Liver (tissue), 8 donors: ENCODE measurements at regions not wholly inside any gene's neighbourhood (a gene's known extent, or its start where the extent isn't known, plus 50 kb on each side); places are given as distances from the start of the nearest gene placed in this dataset.

ENCODE experiments used
- DNase-seq: peaks from one replicate; pipeline ENCODE4 v3.0.0-alpha.2; 2017; ENCODE audit warnings: low spot score
- H3K27ac ChIP-seq, 2 donors: one replicate each; pipeline ENCODE4 v1.7.0; 2013; ENCODE audit warnings: inconsistent platforms in 2 of 2, low read length in 2 of 2, control low read depth in 1 of 2, low read depth in 1 of 2, mild to moderate bottlenecking in 1 of 2
- H3K27me3 ChIP-seq, 4 donors: one replicate each; pipeline versions ENCODE4 v1.6.1 to v1.7.0; 2013; ENCODE audit warnings: low read length in 3 of 4, inconsistent platforms in 1 of 4, mild to moderate bottlenecking in 1 of 4, moderate library complexity in 1 of 4; ENCODE audit not compliant: control insufficient read depth in 4 of 4, insufficient read depth in 4 of 4
- H3K36me3 ChIP-seq, 4 donors: one replicate each; pipeline versions ENCODE4 v1.6.1 to v1.7.0; 2013; ENCODE audit warnings: low read length in 3 of 4, mild to moderate bottlenecking in 3 of 4, low read depth in 1 of 4, moderate library complexity in 1 of 4; ENCODE audit not compliant: control insufficient read depth in 4 of 4, insufficient read depth in 3 of 4
- H3K4me1 ChIP-seq, 4 donors: one replicate each; pipeline versions ENCODE4 v1.6.1 to v1.7.0; 2013; ENCODE audit warnings: low read length in 3 of 4, mild to moderate bottlenecking in 3 of 4, moderate library complexity in 1 of 4; ENCODE audit not compliant: control insufficient read depth in 4 of 4, insufficient read depth in 4 of 4
- H3K4me3 ChIP-seq, 3 donors: one replicate each; pipeline versions ENCODE4 v1.6.1 to v1.7.0; 2013; ENCODE audit warnings: low read length in 3 of 3, control low read depth in 1 of 3, low read depth in 1 of 3, mild to moderate bottlenecking in 1 of 3
- H3K9ac ChIP-seq, 2 donors: one replicate each; pipeline ENCODE4 v1.7.0; 2013; ENCODE audit warnings: low read length in 2 of 2, mild to moderate bottlenecking in 2 of 2, moderate library complexity in 2 of 2, control low read depth in 1 of 2, low read depth in 1 of 2
- H3K9me3 ChIP-seq, 4 donors: one replicate each; pipeline versions ENCODE4 v1.6.1 to v1.7.0; 2013; ENCODE audit warnings: low read length in 3 of 4; ENCODE audit not compliant: control insufficient read depth in 4 of 4
- CTCF ChIP-seq: fragments of 150-350 bp; IDR thresholded peaks from 2 replicates; pipeline ENCODE4 v1.5.1; 2017; ENCODE audit warnings: improper control_type of control experiment, low read depth, low read length; ENCODE audit not compliant: missing input control
- EGR1 ChIP-seq, 2 donors: IDR thresholded peaks; 2 replicates each; pipeline ENCODE4 v1.6.1; 2016 to 2018; ENCODE audit warnings: antibody characterized with exemption in 2 of 2, low read depth in 2 of 2
- FOXA1 ChIP-seq: IDR thresholded peaks from 2 replicates; pipeline ENCODE4 v1.6.1; 2016; ENCODE audit warnings: antibody characterized with exemption
- FOXA2 ChIP-seq: IDR thresholded peaks from 2 replicates; pipeline ENCODE4 v1.6.1; 2016; ENCODE audit warnings: antibody characterized with exemption
- HNF4G ChIP-seq: IDR thresholded peaks from 2 replicates; pipeline ENCODE4 v1.6.1; 2016; ENCODE audit warnings: antibody characterized with exemption
- JUND ChIP-seq, 2 donors: IDR thresholded peaks; 2 replicates each; pipeline ENCODE4 v1.6.1; 2016; ENCODE audit warnings: antibody characterized with exemption in 2 of 2
- NR2F2 ChIP-seq: IDR thresholded peaks from 2 replicates; pipeline ENCODE4 v1.6.1; 2016; ENCODE audit warnings: antibody characterized with exemption
- RAD21 ChIP-seq, 2 donors: IDR thresholded peaks; 2 replicates each; pipeline ENCODE4 v1.6.1; 2016; ENCODE audit warnings: antibody characterized with exemption in 2 of 2, mild to moderate bottlenecking in 2 of 2
- RXRA ChIP-seq, 2 donors: IDR thresholded peaks; 2 replicates each; pipeline ENCODE4 v1.6.1; 2017 to 2018; ENCODE audit warnings: antibody characterized with exemption in 2 of 2, mild to moderate bottlenecking in 1 of 2
- SP1 ChIP-seq: IDR thresholded peaks from 2 replicates; pipeline ENCODE4 v1.6.1; 2018; ENCODE audit warnings: antibody characterized with exemption, mild to moderate bottlenecking
- TAF1 ChIP-seq: conservative IDR thresholded peaks from 2 replicates; pipeline ENCODE4 v1.6.1; 2016; ENCODE audit warnings: antibody characterized with exemption, mild to moderate bottlenecking
- YY1 ChIP-seq: IDR thresholded peaks from 2 replicates; pipeline ENCODE4 v1.6.1; 2016; ENCODE audit warnings: antibody characterized with exemption, mild to moderate bottlenecking
- WGBS: extraction: QIAGEN DNeasy Blood & Tissue Kit; methylation state at CpG from one replicate; pipeline ENCODE4 v1.1.7; 2013; 5-methylcytosine and 5-hydroxymethylcytosine counted together
- TF ChIP-seq, protein P1 (sequence below): IDR thresholded peaks from 2 replicates; pipeline ENCODE4 v1.6.1; 2016; ENCODE audit warnings: antibody characterized with exemption, mild to moderate bottlenecking
- TF ChIP-seq, protein P2 (sequence below): IDR thresholded peaks from 2 replicates; pipeline ENCODE4 v1.6.1; 2016; ENCODE audit warnings: antibody characterized with exemption
- TF ChIP-seq, protein P3 (sequence below): IDR thresholded peaks from 2 replicates; pipeline ENCODE4 v1.6.1; 2016; ENCODE audit warnings: antibody characterized with exemption
- TF ChIP-seq, protein P4 (sequence below): IDR thresholded peaks from 2 replicates; pipeline ENCODE4 v1.6.1; 2016; ENCODE audit warnings: antibody characterized with exemption
- donor health status: healthy.
- donor health status: healthy.
- donor health status: healthy.
- donor health status: healthy.
- donor health status: healthy.

DNA sequence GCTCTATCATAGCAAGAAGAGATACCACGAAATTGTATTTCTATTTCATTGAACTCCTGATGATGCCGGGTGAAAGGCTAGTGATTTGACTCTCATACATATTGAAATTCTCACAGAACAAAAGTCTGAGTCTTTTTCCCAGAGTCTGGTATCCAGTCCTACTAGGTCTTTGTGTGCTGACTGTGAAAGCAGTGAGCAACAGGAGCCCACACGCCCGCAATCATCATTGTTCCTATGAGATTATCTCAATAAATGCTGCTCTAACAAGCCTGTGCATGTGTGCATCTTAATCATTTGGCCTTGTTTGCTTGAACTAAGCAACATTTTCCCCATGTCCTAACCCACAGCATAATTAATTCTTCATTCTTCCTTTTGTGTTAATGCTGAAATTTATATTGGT, 1466.0 kb downstream of the CDH11 start (continued):
- TF ChIP-seq, protein P1, sequence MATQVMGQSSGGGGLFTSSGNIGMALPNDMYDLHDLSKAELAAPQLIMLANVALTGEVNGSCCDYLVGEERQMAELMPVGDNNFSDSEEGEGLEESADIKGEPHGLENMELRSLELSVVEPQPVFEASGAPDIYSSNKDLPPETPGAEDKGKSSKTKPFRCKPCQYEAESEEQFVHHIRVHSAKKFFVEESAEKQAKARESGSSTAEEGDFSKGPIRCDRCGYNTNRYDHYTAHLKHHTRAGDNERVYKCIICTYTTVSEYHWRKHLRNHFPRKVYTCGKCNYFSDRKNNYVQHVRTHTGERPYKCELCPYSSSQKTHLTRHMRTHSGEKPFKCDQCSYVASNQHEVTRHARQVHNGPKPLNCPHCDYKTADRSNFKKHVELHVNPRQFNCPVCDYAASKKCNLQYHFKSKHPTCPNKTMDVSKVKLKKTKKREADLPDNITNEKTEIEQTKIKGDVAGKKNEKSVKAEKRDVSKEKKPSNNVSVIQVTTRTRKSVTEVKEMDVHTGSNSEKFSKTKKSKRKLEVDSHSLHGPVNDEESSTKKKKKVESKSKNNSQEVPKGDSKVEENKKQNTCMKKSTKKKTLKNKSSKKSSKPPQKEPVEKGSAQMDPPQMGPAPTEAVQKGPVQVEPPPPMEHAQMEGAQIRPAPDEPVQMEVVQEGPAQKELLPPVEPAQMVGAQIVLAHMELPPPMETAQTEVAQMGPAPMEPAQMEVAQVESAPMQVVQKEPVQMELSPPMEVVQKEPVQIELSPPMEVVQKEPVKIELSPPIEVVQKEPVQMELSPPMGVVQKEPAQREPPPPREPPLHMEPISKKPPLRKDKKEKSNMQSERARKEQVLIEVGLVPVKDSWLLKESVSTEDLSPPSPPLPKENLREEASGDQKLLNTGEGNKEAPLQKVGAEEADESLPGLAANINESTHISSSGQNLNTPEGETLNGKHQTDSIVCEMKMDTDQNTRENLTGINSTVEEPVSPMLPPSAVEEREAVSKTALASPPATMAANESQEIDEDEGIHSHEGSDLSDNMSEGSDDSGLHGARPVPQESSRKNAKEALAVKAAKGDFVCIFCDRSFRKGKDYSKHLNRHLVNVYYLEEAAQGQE: no peak
- no peak for TF ChIP-seq NR2F2
- TF ChIP-seq, protein P2, sequence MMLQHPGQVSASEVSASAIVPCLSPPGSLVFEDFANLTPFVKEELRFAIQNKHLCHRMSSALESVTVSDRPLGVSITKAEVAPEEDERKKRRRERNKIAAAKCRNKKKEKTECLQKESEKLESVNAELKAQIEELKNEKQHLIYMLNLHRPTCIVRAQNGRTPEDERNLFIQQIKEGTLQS: no peak
- no peak for TF ChIP-seq YY1

GRCh38 chr16:63653044-63653839, 1468.6 kb downstream of the CDH11 start:
- Histone ChIP-seq H3K4me1 (no peaks in the 10 kb centered on the region), H3K36me3 (no peaks in the 10 kb centered on the region), H3K27me3 (no peaks in the 10 kb centered on the region), H3K4me3 (no peak overlapping the region), H3K9ac (no peak overlapping the region), H3K9me3 (no peaks in the 10 kb centered on the region), H3K27ac (no peak overlapping the region)
- no peak for TF ChIP-seq FOXA1
- no peak for TF ChIP-seq RXRA (IDR thresholded peaks at IDR 0.05)
- TF ChIP-seq SP1: no peak
- no peak for TF ChIP-seq FOXA2
- TF ChIP-seq HNF4G: no peak
- TF ChIP-seq TAF1: no peak
- TF ChIP-seq, protein P2: no peak
- TF ChIP-seq, protein P1: no peak
- TF ChIP-seq EGR1 (IDR thresholded peaks at IDR 0.05; ENCODE audit: low read depth in 2 of 2): no peak
- TF ChIP-seq NR2F2: no peak
- TF ChIP-seq JUND (IDR thresholded peaks at IDR 0.05): no peak
- TF ChIP-seq, protein P3, sequence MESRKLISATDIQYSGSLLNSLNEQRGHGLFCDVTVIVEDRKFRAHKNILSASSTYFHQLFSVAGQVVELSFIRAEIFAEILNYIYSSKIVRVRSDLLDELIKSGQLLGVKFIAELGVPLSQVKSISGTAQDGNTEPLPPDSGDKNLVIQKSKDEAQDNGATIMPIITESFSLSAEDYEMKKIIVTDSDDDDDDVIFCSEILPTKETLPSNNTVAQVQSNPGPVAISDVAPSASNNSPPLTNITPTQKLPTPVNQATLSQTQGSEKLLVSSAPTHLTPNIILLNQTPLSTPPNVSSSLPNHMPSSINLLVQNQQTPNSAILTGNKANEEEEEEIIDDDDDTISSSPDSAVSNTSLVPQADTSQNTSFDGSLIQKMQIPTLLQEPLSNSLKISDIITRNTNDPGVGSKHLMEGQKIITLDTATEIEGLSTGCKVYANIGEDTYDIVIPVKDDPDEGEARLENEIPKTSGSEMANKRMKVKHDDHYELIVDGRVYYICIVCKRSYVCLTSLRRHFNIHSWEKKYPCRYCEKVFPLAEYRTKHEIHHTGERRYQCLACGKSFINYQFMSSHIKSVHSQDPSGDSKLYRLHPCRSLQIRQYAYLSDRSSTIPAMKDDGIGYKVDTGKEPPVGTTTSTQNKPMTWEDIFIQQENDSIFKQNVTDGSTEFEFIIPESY: no peak
- no peak for TF ChIP-seq RAD21 (IDR thresholded peaks at IDR 0.05)
- TF ChIP-seq, protein P4, sequence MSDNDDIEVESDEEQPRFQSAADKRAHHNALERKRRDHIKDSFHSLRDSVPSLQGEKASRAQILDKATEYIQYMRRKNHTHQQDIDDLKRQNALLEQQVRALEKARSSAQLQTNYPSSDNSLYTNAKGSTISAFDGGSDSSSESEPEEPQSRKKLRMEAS: no peak
- TF ChIP-seq YY1: no peak
- TF ChIP-seq CTCF: no peak
- no peak for DNase-seq
- 61% methylated on average over 6 of the region's 6 CpGs for WGBS
